GM12878 (cell line): ENCODE measurements at regions not wholly inside any gene's neighbourhood (a gene's known extent, or its start where the extent isn't known, plus 50 kb on each side); places are given as distances from the start of the nearest gene placed in this dataset.

Experiments used
- JUNB ChIP-seq: IDR thresholded peaks from 2 replicates; pipeline ENCODE4 v1.6.1; 2016; ENCODE audit warnings: antibody characterized with exemption, mild to moderate bottlenecking
- MEF2A ChIP-seq: IDR thresholded peaks from 2 replicates; pipeline ENCODE4 v1.6.1; 2011; ENCODE audit warnings: low read depth, mild to moderate bottlenecking, low read length, moderate library complexity; ENCODE audit not compliant: insufficient read depth
- POLR2A ChIP-seq: IDR thresholded peaks from 2 replicates; pipeline ENCODE4 v1.6.1; 2011; ENCODE audit warnings: low read depth, mild to moderate bottlenecking, low read length
- POLR2AphosphoS5 ChIP-seq: IDR thresholded peaks from 2 replicates; pipeline ENCODE4 v1.6.1; 2011; ENCODE audit warnings: mild to moderate bottlenecking, low read length, inconsistent platforms
- RFX5 ChIP-seq: IDR thresholded peaks from 2 replicates; pipeline ENCODE4 v1.6.1; 2011; ENCODE audit warnings: low read depth, low read length, improper control_type of control experiment
- SMAD1 ChIP-seq: fragments of 450-650 bp; IDR thresholded peaks from 2 replicates; pipeline ENCODE4 v1.6.1; 2018; ENCODE audit warnings: mild to moderate bottlenecking, low read depth; ENCODE audit not compliant: partially characterized antibody
- SMC3 ChIP-seq: IDR thresholded peaks from 2 replicates; pipeline ENCODE4 v1.6.1; 2011; ENCODE audit warnings: low read length, improper control_type of control experiment, borderline replicate concordance
- YY1 ChIP-seq: IDR thresholded peaks from 2 replicates; pipeline ENCODE4 v1.6.1; 2011; ENCODE audit warnings: low read depth, mild to moderate bottlenecking, low read length
- TF ChIP-seq, protein P1 (sequence below): IDR thresholded peaks from 2 replicates; pipeline ENCODE4 v1.6.1; 2012; ENCODE audit warnings: low read length, inconsistent platforms
- TF ChIP-seq, protein P2 (sequence below), 3 experiments: IDR thresholded peaks in 2 of 3; conservative IDR thresholded peaks in 1 of 3; 2 replicates each; pipeline ENCODE4 v1.5.1; 2011; ENCODE audit warnings: low read depth in 3 of 3, low read length in 3 of 3, mild to moderate bottlenecking in 3 of 3, control low read depth in 2 of 3, moderate library complexity in 2 of 3, inconsistent platforms in 1 of 3, mixed read lengths in 1 of 3; ENCODE audit not compliant: control insufficient read depth in 2 of 3, insufficient read depth in 1 of 3; ENCODE audit errors: extremely low read depth in 1 of 3
- TF ChIP-seq, protein P3 (sequence below): IDR thresholded peaks from 2 replicates; pipeline ENCODE4 v1.6.1; 2012; ENCODE audit warnings: low read depth, low read length, improper control_type of control experiment

DNA sequence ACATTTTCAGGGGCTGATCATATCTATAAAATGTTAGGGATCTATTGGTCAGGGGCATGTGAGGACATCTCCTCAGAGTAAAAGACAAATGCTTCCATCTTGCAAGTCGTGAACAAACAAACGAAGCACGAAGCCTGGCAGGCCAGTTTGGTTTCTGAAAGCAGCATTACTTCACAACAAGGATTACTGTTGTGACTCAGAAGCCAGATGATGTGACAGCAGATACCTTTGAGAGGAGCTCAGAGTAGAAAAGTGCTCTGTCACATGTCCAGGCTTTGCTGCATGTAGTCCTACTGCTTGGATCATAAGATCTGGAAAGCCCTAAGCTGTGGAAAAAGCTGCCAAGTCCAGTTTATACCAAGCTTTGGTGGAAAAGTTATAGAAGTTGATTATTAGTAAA lies 1827.2 kb downstream of the ARAP2 start:
- no peak for TF ChIP-seq POLR2A
- TF ChIP-seq MEF2A, result no peak
- TF ChIP-seq, protein P1, sequence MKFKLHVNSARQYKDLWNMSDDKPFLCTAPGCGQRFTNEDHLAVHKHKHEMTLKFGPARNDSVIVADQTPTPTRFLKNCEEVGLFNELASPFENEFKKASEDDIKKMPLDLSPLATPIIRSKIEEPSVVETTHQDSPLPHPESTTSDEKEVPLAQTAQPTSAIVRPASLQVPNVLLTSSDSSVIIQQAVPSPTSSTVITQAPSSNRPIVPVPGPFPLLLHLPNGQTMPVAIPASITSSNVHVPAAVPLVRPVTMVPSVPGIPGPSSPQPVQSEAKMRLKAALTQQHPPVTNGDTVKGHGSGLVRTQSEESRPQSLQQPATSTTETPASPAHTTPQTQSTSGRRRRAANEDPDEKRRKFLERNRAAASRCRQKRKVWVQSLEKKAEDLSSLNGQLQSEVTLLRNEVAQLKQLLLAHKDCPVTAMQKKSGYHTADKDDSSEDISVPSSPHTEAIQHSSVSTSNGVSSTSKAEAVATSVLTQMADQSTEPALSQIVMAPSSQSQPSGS, result no peak
- no peak for TF ChIP-seq SMAD1
- TF ChIP-seq, protein P2, sequence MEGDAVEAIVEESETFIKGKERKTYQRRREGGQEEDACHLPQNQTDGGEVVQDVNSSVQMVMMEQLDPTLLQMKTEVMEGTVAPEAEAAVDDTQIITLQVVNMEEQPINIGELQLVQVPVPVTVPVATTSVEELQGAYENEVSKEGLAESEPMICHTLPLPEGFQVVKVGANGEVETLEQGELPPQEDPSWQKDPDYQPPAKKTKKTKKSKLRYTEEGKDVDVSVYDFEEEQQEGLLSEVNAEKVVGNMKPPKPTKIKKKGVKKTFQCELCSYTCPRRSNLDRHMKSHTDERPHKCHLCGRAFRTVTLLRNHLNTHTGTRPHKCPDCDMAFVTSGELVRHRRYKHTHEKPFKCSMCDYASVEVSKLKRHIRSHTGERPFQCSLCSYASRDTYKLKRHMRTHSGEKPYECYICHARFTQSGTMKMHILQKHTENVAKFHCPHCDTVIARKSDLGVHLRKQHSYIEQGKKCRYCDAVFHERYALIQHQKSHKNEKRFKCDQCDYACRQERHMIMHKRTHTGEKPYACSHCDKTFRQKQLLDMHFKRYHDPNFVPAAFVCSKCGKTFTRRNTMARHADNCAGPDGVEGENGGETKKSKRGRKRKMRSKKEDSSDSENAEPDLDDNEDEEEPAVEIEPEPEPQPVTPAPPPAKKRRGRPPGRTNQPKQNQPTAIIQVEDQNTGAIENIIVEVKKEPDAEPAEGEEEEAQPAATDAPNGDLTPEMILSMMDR (IDR thresholded peaks at IDR 0.05 in 2 of 3, conservative IDR thresholded peaks at IDR 0.05 in 1 of 3; ENCODE audit: control insufficient read depth in 2 of 3, extremely low read depth in 1 of 3, insufficient read depth in 1 of 3, low read depth in 3 of 3, low read length in 3 of 3), result no peak
- TF ChIP-seq YY1, result no peak
- TF ChIP-seq, protein P3, sequence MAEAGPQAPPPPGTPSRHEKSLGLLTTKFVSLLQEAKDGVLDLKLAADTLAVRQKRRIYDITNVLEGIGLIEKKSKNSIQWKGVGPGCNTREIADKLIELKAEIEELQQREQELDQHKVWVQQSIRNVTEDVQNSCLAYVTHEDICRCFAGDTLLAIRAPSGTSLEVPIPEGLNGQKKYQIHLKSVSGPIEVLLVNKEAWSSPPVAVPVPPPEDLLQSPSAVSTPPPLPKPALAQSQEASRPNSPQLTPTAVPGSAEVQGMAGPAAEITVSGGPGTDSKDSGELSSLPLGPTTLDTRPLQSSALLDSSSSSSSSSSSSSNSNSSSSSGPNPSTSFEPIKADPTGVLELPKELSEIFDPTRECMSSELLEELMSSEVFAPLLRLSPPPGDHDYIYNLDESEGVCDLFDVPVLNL, result no peak
- TF ChIP-seq RFX5, result no peak
- no peak for TF ChIP-seq JUNB
- TF ChIP-seq POLR2AphosphoS5, result no peak
- no peak for TF ChIP-seq SMC3
